HS-5 (cell line): ENCODE measurements at regions not wholly inside any gene's neighbourhood (a gene's known extent, or its start where the extent isn't known, plus 50 kb on each side); places are given as distances from the start of the nearest gene placed in this dataset.
"Not testable (repeated sequence)": the region's sequence is repeated elsewhere in the genome, so short reads cannot be mapped to it uniquely, and the experiment has no call there.

Experiments used
- DNase-seq: peaks from one replicate; pipeline ENCODE4 v3.0.0-alpha.2; 2012; ENCODE audit warnings: low read depth

DNA sequence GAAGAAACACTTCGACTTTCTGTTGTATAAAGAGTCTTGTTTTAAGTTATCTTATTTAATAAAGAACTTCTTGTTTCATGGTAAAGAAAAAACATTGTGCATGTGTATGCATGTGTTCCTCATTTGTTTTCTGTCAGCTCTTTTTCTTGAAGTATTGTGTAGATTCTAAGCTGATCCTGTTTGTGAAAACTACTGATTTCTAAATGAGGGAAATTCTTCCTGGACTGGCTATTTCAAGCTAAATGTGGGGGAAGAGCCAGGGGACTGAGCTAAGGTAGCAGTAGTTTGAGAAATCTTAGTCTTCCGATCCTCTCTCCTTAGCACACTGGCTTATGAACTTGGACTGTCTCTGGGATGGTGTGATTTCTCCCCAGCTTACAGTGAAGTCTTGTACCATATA is 56.4 kb upstream of the RBMS1 start:
- no peak for DNase-seq

DNA sequence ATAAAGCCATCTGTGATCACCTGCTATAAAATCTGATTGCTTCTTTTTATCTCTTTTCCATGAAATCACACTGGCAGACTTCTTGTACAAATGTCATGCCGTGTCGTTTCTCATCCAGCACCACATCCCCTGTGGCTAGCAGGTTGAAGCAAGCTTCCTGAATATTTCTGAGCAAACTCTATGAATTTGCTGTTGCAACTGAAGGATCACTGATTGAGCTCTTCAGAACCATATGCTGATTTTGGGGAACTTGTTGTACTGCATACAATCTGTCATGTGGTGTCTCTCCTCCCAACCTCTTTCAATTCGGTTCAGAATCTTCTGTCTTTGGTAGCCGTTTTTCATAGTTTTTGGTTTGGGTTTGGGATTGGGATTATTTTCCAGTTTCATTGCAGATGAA is 57.7 kb upstream of the RBMS1 start:
- no peak for DNase-seq

DNA sequence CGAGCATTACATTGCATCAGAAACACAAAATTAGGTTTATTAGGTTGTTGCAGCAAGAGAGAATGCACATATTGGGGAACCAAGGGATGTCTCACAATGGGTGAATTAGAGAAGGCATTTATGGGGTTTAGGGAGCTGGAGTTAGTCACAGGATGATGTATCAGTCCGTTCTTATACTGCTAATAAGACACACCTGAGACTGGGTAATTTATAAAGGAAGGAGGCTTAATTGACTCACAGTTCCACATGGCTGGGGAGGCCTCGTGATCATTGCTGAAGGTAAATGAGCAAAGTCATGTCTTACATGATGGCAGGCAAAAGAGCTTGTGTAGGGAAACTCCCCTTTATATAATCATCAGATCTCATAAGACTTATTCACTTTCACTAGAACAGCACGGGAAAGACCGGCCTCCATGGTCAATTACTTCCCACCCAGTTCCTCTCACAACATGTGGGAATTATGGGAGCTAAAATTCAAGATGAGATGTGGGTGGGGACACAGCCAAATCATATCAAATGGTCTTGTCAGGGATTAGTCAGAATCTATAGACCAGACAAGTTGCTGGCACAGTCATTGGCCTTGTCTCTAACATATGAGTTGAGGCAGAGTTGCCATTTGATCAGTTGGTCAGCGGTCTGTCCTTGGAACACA is 61.9 kb upstream of the RBMS1 start:
- no peak for DNase-seq

DNA sequence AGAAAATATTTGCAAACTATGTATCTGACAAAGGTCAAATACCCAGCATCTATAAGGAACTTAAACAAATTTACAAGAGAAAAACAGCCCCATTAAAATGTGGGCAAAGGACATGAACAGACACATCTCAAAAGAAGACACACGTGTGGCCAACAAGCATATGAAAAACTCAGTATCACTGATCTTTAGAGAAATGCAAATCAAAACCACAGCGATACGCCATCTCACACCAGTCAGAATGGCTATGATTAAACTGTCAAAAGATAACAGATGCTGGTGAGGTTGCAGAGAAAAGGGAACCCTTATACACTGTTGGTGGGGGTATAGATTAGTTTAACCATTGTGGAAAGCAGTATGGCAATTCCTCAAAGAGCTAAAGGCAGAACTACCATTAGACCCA is 64.3 kb upstream of the RBMS1 start:
- DNase-seq: no peak

DNA sequence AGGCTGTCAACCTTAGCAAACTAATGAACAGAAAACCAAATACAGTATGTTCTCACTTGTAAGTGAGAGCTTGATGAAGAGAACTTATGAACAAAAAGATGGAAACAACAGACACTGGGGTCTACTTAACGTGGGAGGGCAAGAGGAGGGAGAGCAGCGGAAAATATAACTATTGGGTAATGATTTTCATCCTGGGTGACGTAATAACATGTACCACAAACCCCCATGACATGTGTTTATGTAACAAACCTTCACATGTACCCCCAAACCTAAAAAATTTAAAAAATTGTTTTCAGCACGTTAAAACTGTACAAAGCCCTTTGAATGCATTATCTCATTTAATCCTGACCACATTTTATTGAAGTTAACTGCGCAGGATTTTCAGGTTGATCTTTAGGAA is 64.9 kb upstream of the RBMS1 start:
- DNase-seq: no peak

DNA sequence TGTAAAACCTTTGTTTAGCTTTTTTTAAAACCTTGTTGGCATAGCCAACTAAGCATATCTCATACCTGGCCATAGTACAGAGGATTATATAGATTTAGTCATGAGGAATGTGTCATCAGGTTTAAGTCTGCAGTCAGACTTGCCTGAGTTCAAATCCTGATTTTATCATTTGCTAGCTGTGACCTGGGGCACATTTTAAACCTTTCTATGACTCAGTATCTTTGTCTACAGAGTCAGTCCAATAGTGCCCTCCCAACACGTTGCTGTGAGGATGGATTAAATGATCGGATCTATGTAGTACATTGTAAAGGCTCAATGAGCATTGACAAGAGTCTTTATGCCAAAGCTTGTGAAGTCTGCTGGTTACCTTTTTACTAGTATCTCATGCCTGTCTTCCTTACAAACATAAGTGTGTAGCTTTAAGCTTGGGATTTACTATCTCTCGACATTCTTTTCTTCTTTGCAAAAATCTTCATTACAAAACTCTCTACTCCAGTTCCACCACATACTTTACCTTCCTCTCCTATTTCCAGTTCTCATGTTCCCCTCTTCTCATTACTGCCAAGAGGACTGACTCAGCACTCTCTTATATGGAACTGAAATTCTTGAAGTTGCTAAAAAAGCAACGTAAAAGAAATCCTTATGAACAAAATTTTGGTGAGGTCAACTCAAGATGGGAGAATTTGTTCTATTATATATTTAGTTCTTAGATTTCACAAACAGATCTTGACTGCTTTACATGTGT is 68.1 kb upstream of the RBMS1 start:
- DNase-seq: no peak

DNA sequence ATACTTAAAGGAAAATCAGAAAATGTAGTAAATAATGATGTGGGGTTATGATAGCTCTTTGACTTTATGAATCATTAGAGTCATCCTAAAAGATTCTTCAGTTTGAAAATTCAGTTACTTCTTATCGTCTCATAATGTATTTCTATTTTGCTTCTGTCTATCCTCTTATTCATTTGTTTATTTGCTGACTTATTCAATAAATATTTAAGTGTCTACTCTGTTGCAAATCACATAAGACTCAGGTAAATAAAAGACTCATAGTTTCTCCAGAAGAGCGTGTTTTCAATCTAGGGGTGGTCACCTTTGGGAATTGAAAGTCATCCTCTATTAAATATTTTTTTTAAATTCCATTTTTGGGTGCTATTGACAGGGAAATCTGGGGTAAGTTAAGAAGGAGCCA is 69.1 kb upstream of the RBMS1 start:
- no peak for DNase-seq

DNA sequence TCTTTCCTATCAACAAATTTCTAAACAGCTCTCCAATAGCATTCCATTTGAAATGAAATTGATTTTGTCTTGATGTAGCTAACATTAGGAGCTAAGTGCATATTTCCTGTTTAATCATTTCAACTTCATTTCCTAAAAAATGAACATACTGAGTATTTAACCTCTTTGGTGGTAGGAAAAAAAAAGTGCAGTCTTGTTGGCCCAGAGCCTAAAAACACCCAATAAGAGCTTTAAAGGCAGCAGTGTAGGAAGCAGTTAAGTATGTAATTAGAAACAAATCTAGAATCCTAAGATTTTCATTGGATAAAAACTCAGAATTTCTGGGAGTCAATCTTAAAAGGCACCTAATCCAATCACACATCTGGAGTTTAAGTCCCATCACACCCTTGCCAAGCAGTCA is 71.0 kb upstream of the RBMS1 start:
- DNase-seq: no peak

DNA sequence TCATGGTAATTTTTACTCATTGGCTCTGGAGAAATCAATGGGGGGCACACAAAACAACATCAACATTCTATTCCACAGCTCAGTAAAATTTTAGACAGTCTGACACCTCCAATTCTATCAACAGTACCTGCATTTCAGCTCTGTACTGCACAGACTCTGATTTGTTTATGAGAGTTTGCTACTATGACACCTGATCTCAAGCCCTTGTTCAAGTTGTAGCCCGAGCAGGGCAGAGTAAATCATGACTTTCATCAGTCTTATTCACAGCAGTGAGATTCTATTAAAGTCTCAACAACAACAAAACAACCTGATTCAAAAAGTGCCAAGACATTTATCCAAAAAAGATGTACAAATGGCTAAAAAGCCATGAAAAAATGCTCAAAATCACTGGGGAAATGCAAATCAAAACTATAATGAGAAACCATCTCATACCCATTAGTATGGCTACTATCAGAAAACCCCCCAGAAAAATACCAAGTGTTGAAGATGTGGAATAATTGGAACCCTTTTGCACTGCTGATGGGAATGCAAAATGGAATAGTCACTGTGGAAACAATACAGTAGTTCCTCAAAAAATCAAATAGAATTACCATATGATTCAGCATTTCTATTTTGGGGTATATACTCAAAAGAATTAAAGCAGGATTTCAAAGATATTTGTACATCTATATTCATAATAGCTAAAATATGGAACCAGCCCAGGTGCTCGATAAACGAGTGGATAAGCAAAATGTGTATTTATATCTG is 71.7 kb upstream of the RBMS1 start:
- no peak for DNase-seq

DNA sequence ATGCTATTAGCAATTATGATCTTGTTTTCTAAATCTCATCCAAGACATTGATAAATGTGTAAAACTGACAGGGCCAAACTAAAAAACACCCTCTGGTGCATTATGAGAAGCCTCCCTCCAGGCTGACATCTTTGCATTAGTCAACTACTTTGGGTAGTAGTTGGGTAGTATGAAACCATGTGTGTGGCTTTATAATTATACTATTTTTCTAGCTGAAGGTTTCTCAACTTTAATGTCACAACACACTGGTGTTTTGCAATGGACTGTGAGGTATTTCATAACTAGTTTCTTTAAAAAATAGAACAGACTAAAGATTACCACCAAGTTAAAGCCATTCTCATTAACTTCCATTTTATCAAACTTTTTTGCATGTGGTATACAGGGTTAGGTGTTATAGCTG is 73.1 kb upstream of the RBMS1 start:
- no peak for DNase-seq

DNA sequence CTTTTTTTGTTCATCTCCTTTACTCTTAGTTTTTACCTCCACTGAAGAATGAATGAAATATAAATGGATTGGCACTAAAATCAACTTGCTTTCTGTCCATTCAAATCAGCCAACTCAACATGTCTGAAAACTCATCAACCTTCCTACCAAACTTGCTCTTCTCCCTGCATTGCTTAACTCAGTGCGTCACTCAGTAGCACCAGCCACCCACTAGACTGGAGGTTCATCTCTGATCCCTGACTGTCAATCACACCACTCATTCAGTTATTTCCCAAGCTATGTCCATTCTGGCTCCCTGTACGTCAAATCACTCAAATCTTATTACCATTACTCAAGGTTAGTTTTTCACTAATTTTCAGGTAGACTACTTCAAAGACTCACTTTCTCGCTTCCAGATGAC is 75.2 kb upstream of the RBMS1 start:
- no peak for DNase-seq

DNA sequence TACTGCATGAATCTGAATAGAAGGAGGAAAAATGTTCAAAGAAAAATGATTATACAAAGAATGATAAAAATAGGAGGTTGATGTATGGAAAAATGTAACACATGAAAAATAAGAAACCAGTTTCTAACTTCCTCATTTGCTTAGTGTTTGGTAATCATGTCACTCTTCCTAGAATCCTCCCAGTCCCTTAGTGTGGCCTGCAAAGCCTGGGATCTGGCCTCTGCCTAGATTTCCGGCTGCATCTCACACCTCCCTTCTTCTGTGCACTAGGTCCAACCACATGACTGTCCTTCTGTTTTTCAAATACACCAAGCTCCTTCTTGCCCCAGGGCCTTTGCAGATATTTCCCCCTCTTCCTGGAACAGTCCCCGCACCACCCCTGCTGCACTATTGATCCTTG is 76.8 kb upstream of the RBMS1 start:
- DNase-seq: no peak

DNA sequence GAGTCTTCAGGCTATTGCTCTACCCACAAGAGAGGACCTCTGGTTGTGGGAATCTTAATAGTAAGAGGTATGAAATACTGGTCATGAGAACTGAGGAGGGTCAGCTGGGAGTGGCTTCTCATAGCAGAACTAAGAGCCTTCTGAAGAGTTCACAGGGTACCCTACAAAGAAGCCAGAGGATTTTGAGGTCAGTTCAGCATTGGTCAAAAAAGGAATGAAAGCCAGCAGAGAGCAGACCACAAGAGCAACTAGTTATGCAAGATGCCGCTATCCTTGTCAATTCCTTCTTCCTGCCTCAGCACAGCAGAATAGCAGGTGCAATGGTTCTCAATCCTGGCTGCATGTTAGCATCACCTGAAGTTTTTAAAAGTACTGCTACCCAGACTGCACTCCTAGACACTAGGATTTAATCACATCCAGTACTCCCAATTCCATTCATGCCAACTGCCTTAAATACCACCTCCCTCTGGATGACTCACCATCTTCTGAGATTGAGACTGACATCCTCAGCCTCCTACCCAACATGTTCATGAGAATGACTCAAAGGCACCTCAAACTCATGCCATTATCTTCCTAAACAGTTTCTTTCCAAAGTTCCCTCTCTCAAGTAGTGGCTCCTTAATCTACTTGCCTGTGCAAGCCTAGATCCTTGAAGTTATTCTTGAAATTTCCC is 81.0 kb upstream of the RBMS1 start:
- DNase-seq: peak; percentile 69

DNA sequence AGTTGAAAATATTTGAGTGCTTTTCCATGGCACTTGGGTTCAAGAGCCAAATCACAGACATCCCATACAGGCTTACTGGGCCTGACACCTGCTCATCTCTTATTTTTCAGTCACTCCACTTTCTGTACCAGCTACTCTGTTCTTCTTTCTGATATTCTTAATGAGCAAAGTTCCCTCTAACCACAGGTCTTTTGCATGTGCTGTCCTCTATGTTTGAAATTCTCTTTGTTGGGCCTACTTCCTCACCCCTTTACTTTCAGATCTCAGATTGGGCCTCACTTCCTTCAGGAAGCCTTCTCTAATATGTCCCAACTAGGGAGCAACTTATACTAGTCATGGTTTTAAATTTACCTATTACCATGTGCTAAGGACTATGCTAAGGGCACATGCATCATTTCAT is 81.8 kb upstream of the RBMS1 start:
- no peak for DNase-seq

DNA sequence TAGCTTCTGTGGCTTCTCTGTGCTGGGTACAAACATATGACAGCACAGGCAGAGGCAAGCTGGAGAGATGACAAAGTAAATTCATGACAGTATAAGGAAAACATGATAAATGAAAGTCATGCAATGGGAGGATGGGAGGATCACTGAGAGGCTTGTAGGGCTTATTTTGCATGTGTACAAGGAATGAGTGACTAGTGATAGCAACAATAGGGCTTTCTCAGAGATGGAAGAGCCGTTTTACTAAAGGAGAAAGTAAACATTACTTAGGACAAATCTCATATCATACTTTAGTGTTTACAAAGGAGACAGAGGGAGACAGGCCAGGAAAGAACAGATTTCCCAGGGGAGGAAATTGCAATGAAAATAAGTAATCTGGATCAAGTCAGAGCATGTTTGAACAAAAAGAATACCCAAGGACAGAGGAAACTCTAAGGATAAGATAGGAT is 82.5 kb upstream of the RBMS1 start:
- no peak for DNase-seq

DNA sequence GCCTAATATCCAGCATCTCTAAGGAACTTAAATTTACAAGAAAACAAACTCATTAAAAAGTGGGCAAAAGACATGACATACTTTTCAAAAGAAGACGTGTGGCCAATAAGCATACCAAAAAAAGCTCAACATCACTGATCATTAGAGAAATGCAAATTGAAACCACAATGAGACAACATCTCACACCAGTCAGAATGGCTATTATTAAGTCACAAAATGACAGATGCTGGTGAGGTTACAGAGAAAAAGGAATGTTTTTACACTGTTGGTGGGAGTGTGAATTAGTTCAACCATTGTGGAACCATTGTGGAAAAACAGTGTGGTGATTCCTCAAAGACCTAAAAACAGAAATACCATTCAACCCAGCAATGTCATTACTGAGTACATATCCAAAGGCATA is 83.5 kb upstream of the RBMS1 start:
- DNase-seq: not testable (repeated sequence)

DNA sequence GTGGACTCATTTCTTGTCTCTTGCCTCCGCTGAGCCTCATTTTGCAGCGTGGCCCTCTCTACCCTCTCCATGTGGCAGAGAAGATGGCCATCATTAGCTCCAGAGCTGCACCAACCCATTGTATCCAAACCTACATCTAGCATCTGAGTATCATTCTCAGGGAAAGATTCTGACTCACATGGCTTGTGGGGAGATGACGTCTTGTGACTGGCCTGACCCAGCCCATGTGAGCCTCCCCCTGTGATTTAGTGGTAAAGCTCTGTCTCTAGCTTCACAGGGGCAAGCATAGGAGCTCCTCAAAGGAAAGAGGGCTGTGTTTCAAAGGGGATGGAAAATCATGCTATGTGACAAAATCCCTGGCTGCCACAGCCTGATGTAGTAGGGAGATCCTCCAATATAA is 87.4 kb upstream of the RBMS1 start:
- no peak for DNase-seq

DNA sequence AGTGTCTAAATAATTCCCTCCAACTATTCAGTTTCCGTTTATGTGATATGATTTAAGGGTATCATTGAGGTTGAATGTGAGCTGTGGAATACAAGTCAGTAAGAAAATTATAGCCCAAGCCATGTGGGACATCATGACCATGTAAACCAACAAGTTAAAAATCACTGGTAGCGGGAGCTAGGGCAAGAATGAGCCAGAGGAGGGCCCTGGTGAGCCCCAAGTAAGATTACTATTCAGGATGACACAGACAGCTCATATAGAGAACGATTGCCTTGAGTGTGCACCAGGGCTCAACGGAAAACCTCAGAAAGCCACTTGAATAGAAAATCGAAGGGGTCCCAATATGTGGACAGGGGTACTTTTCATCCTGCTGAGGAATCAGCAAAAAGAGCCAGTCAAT is 87.8 kb upstream of the RBMS1 start:
- DNase-seq: no peak

DNA sequence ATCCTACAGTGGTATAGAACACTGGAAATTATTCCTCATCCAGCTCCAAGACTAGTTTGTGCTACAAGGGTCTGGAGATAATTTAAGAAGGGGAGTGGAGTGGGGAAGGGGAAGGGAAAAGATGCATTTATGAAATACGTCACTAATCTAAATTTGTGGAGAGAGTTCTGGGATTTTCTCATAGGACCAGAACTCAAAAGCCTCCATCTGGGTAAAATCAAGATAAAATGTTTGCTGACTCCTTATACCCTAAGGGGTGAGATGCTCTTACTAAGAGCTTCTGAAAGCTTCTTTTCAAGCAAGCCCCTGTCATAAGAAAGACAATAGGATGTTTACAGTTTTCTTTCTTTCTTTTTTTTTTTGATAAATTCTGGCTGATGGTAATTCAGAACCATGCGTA is 88.5 kb upstream of the RBMS1 start:
- no peak for DNase-seq

DNA sequence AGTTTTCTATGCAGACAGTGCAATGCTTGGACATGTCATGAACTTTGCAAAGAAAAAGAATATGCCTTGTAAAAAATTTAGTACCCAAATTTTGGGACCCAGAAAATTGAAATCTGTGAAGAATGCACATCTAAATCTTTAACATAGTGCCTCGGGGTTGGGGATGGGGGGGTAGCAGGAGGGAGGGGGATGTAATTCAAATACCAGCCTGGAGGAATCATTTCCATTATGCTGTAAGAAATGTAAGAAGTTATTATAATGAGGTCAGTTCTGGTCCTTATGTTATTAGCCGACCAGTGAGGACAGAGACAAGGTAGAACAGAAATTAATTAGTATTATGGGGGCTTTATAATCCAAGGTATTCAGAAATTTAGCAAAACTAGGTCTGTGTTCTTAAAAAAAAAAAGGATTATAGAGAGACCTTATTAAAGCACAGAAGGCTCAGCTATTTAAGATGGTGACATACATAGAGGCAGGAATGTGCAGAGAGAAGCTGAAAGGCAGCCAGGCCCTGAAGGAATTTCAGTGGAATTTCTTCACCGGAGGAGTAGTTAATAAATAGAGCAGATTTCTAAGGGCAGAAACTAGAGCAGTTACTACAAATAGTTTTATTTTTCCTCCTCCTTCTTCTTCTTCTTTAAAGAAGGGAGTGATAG is 89.0 kb upstream of the RBMS1 start:
- no peak for DNase-seq

DNA sequence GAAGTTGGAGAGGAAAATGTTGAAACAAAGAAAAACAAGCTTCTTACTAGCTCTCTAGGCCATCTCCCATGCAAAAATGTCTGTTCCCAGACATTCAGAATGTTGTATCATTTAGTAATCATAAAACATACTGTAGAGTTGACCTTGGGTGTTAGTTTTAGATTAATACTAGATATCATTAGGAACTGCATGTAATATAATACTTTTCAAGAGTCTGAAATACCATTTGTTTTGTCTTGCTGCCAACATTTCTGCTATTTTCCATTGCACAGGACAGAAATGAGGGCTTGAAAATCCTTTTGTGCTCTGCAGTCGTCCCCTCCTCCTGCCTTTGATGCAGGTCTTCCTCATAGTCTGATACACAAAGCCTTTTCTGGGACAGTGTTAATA is 89.5 kb upstream of the RBMS1 start:
- DNase-seq: no peak

DNA sequence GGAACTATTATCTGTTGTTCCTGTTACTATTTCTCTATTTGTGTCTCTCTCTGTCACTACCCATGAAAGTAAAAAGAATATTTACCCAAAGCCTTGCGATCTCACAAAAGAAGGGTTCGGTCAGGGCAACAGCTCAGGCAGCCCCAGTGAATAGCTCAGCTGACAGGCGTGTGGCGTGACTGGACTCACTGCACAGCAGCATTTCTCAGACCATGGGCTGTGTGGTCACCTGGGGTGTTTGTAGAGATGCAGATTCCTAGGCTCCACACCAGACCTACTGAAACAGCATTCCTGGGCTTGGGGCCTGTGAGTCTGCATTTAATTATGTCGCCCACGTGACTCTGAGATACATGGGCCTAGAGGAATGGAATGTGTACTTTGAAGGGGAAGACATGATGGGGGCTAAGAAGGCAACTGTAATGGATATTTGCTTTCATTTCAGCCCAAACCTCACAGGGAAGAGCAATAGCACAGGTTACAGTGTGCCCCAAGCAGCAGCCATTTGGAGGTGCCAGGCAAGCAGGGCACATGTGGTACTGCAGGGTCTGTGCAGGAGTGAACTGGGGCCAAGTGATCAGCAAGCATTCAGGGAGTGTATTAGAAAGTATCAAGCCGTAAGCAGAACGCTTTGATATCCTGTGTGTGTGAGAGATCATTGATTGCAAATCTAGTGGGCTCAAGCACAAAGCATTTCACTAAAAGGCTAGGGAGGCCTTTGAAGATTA is 90.4 kb upstream of the RBMS1 start:
- DNase-seq: no peak
